Epithelial cell of esophagus (primary cell): ENCODE measurements at regions not wholly inside any gene's neighbourhood (a gene's known extent, or its start where the extent isn't known, plus 50 kb on each side); places are given as distances from the start of the nearest gene placed in this dataset.

ENCODE experiments used
- DNase-seq: peaks from one replicate; pipeline ENCODE4 v3.0.0; 2010; ENCODE audit warnings: low read depth
- H3K4me3 ChIP-seq: 2 replicates; pipeline ENCODE4 v1.5.1; 2011; ENCODE audit warnings: mild to moderate bottlenecking, low read length, control low read depth
- TF ChIP-seq, protein P1 (sequence below): IDR thresholded peaks from 2 replicates; pipeline ENCODE4 v1.5.1; 2011; ENCODE audit warnings: low read depth, mild to moderate bottlenecking, low read length, control low read depth, inconsistent platforms; ENCODE audit not compliant: insufficient read depth; ENCODE audit errors: missing control alignments

DNA sequence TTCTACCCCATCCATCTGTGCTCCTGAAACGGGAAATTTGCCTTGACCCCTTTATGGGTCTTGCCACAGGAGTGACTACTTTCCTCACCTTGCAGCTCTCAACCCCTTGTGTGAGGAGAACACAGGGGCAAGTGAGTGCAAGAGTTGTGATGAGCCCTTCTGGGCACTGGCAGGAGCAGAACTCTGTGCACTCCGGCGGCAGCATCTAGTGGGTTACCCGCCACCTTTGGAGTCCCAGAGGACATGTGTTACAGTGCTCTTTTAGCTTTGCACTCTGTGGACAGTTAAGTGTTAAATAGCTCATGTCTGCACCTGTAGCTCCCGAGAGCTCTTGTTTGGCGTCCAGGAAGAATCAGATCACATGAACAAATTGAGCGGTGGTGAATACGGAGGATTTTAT lies 940.2 kb downstream of the GRIK2 start:
- TF ChIP-seq, protein P1, sequence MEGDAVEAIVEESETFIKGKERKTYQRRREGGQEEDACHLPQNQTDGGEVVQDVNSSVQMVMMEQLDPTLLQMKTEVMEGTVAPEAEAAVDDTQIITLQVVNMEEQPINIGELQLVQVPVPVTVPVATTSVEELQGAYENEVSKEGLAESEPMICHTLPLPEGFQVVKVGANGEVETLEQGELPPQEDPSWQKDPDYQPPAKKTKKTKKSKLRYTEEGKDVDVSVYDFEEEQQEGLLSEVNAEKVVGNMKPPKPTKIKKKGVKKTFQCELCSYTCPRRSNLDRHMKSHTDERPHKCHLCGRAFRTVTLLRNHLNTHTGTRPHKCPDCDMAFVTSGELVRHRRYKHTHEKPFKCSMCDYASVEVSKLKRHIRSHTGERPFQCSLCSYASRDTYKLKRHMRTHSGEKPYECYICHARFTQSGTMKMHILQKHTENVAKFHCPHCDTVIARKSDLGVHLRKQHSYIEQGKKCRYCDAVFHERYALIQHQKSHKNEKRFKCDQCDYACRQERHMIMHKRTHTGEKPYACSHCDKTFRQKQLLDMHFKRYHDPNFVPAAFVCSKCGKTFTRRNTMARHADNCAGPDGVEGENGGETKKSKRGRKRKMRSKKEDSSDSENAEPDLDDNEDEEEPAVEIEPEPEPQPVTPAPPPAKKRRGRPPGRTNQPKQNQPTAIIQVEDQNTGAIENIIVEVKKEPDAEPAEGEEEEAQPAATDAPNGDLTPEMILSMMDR: no peak
- no peak for DNase-seq
- H3K4me3 ChIP-seq: no peak overlapping the region

DNA sequence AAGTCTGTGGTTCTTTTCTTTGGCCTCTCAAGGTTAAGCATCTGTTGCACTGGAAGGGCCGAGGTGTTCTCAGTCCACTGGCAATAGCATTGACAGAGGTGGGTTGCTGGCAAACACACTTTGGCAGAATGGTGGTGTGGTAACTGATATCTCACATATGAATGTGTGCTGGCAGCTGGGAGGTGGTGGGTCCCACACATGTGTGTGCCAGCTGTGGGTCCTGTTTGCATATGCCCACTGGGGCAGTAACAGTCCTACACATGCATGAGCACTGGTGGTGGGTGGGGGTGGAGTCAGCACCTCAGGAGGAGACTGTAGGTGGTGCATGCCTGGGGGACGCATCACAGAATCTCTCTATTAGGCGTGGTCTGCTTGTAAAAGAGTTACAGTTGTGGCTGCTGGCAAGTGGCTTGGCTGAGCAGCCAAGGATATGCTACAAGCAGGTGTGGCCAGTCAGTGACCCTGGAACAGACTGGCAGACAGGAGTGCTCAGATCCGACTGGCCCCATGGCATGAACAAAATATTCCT lies 934.3 kb downstream of the GRIK2 start:
- TF ChIP-seq, protein P1: no peak
- H3K4me3 ChIP-seq: no peak overlapping the region
- DNase-seq: peak; percentile 16

DNA sequence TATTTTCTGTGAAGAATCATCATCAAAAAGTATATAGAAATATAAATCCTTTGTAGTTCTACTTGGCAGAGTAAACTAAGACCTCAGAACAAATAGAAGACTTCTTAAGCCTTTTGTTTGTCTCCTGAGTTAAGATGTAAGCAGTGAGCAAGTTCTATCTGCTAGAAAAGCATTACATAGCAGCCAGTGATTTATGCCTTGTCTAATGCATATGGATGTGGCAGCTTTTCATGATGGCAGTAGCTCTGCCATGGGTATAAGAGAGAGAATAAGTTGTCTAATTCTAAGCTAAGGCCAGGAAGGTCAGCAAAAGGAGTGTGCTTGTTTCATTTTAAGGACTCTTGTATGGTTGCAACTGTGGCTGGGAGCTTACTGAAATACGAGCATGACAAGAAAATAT lies 920.2 kb downstream of the GRIK2 start:
- no peak for DNase-seq
- H3K4me3 ChIP-seq: no peak overlapping the region
- TF ChIP-seq, protein P1: no peak

DNA sequence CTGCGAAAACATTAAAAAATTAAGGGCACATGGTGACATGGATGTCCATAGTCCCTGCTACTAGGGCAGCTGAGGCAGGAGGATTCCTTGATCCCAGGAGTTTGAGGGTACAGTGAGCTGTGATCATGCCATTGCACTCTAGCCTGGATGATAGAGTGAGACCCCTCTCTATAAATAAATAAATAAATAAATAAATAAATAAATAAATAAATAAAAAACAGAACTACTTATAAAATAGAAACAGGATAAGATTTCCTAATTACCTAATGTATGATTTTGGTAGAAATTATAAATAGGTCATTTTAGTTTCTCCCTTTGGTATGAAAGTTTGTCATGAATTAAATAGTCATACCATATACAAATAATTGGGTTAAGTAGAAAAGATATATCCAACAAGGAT lies 916.2 kb downstream of the GRIK2 start:
- DNase-seq: no peak
- TF ChIP-seq, protein P1: no peak
- no peak overlapping the region for H3K4me3 ChIP-seq

DNA sequence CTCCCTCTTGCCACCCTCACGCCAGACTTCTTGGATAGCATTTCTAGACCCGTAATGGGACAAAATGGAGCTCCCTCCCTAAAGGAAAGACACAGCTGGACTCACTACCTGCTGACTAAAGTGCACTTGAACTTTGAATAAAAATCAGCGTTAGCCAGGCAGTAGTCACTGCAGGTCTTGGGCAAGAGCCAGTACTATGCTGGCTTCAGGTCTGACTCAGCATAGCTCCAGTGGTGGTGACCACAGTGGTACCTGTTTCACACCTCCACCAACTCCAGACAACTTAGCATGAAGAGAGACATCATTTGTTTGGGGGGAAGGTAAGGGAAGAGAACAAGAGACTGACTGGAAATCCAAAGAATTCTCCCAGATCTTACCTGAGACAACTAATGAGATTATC lies 906.8 kb downstream of the GRIK2 start:
- no peak overlapping the region for H3K4me3 ChIP-seq
- TF ChIP-seq, protein P1: no peak
- peak; percentile 71 for DNase-seq

DNA sequence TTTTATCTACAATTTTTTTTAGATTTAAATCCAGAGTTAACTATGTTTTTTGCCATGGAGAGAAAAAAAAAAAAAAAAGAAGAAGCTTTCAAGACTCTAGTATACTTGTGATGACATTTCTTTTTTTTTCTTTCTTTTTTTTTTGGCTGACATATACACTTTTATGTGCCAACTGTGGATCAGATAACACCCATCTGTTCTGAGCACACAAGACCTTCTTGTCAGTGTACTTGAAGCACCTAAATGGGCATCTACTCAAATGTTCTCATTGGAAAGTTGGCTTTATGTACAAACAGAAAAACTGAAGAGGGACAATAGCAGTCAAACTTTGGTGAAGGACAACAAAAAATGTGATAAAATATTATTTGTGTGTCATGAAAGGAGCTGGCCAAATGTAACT lies 904.5 kb downstream of the GRIK2 start:
- TF ChIP-seq, protein P1: no peak
- DNase-seq: no peak
- H3K4me3 ChIP-seq: no peak overlapping the region
